ENCODE measurements at regions not wholly inside any gene's neighbourhood (a gene's known extent, or its start where the extent isn't known, plus 50 kb on each side); places are given as distances from the start of the nearest gene placed in this dataset.
"Not testable (repeated sequence)": the region's sequence is repeated elsewhere in the genome, so short reads cannot be mapped to it uniquely, and the experiment has no call there.

DNA sequence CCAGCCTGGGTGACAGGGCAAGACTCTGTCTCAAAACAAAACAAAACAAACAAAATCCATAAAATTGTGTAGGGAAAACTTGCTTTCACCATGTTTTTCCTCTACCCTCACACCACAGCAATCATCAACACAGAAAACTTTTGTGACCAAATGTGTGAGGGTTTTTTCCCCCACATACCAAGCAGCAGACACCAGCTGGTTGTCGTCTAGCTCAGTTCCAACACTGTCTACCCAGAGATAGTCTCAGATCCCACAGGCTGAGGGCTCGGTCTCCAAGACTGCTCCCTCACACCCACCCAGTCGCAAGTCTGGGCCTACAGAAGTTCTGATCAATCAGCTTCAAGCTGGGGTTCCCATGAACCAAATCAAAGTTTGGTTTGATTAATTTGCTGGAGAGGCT lies 322.4 kb upstream of the MAGI2 start:
- no peak for DNase-seq

DNA sequence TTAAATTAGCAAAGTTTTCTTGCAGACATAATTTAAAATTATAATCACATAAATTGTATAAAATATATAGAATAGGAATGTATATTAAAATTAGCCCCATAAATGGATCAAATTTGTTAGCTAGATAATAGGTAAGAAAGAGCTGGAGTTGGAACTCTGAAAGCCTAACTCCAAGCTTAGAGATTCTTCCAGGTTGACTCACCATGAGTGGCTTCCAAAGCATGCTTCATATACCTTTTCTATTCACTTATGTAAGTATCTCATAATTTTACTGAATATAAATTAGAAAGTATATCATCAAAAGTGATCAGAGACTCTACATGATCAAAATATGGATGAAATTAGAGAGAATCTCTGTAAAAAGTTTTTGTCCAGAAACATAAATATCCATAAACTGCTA lies 320.7 kb upstream of the MAGI2 start:
- no peak for DNase-seq

DNA sequence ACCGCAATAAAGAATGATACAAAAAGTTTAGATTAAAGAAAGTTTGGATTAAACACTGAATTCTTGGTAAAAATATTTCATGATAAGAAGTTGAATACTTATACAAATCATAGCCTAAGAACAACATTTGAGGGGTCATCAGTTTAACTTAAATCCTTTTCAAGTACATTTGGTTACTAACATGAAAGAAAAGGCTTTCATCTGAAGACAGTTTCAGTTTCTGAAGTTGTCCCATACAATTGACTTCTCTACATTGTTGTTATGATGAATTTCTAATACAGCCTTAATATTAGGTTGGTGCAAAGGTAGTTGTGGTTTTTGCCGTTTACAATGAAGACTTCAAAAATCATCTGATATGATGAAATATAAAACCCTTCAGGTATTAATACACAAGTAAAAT lies 317.5 kb upstream of the MAGI2 start:
- DNase-seq = no peak

DNA sequence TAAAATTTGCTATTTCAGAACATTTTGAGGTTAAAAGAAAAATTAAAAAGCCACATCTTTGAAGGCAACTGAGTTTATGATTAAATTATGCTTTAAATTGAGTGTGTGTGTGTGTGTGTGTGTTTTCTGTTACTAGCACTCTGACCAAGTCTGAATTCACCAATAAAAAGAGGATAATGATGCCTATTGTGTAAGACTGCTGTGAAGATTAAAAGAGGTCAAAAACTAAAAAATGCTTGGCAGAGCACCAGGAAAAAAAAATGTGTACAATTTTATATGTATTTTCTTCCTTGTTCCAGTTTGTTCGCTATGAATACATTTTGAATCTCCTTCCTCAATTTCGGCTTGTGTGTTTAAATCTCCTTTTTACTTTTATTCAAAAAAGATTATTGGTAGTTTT lies 316.6 kb upstream of the MAGI2 start:
- no peak for DNase-seq

DNA sequence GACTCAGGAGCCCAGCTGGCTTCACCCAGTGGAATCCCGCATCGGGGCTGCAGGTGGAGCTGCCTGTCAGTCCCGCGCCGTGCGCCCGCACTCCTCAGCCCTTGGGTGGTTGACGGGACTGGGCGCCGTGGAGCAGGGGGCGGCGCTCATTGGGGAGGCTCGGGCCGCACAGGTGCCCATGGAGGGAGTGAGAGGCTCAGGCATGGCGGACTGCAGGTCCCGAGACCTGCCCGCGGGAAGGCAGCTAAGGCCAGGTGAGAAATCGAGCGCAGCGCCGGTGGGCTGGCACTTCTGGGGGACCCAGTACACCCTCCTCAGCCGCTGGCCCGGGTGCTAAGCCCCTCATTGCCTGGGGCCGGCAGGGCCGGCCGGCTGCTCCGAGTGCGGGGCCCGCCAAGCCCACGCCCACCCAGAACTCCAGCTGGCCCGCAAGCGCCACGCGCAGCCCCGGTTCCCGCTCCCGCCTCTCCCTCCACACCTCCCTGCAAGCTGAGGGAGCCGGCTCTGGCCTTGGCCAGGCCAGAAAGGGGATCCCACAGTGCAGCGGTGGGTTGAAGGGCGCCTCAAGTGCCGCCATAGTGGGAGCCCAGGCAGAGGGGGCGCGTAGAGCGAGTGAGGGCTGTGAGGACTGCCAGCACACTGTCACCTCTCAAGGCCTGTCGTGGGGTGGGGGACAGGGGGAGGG lies 314.6 kb upstream of the MAGI2 start:
- DNase-seq = not testable (repeated sequence)

DNA sequence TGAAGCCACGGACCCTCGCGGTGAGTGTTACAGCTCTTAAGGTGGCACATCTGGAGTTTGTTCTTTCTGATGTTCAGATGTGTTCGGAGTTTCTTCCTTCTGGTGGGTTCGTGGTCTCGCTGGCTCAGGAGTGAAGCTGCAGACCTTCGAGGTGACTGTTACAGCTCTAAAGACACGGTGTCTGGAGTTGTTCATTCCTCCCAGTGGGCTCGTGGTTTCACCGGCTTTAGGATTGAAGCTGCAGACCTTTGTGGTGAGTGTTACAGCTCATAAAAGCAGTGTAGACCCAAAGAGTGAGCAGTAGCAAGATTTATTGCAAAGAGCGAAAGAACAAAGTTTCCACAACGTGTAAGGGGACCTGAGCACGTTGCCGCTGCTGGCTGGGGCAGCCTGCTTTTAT lies 313.7 kb upstream of the MAGI2 start:
- DNase-seq = not testable (repeated sequence)

DNA sequence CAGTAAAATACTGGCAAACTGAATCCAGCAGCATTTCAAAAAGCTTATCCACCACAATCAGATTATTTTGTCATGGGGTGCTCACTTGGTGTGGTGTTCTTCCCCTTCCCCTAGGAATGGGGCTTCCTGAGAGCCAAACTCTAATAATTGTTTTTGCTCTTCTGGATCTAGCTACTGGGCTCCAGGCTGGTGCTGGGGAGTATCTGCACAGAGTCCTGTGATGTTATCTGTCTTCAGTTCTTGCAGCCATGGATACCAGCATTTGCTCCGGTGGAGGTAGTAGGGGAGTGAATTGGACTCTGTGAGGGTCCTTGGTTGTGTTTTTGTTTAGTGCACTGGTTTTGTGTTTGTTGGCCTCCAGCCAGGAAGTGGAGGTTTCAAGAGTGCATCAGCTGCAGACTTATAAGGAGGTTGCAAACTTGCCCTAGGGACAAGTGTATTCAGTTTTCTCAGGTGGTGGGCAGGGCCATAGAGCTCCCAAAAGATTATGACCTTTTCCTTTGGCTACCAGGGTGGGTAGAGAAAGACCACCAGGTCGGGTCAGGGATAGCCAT lies 308.5 kb upstream of the MAGI2 start:
- no peak for DNase-seq

DNA sequence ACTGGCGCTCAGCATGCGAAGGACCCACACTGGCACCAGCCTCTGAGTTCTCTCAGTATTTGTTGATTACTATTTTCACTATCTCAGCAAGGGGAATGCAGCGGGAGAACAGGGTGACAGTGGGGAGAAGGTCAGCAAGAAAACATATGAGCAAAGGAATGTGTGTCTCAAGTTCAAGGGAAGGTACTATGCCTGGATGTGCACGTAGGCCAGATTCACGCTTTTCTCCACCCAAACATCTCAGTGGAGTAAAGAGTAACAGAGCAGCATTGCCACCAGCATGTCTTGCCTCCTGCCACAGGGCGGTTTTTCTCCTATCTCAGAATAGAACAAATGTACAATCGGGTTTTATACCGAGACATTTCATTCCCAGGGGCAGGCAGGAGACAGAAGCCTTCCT lies 297.5 kb upstream of the MAGI2 start:
- not testable (repeated sequence) for DNase-seq

DNA sequence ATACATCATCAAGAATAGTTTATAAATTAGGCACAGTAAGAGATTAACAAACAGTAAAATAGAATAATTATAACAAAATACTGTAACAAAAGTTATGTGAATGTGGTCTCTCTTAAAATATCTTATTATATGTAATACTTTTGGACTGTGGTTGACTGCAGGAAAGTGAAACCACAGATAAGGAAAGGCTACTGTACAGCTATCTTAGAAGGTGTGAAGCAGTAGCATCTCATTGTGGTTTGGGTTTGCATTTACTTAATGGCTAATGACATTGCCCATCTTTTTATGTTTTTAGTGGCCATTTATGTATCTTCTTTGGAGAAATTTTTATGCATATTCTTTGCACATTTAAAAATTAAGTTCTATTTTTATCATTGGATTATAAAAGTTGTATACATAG lies 296.4 kb upstream of the MAGI2 start:
- DNase-seq = no peak

DNA sequence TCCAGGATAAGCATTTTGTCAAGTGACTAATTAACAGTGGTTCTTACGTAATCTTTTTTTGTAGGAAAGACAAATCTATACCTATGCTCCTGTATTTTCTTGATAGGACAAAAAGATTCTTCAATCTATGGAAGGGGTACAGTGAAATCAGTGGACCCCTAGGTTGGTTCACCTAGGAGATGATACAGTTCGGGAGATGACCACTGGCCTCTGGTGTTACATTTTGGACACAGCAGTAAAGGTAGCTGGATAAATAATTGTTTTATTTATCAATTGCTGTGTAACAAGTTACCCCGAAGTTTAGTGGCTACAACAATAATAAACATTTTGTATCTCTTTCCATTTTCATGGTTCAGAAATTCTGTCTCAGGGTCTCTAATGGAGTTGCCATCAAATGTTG lies 288.2 kb upstream of the MAGI2 start:
- DNase-seq = no peak

DNA sequence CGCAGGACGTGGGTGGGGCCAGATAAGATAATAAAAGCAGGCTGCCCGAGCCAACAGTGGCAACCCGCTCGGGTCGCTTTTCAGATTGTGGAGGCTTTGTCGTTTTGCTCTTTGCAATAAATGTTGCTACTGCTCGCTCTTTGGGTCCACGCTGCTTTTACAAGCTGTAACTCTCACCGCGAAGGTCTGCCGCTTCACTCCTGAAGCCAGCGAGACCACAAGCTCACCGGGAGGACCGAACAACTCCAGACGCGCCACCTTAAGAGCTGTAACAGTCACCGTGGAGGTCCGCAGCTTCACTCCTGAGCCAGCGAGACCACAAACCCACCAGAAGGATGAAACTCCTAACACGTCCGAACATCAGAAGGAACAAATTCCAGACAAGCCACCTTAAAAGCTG lies 286.6 kb upstream of the MAGI2 start:
- no peak for DNase-seq

DNA sequence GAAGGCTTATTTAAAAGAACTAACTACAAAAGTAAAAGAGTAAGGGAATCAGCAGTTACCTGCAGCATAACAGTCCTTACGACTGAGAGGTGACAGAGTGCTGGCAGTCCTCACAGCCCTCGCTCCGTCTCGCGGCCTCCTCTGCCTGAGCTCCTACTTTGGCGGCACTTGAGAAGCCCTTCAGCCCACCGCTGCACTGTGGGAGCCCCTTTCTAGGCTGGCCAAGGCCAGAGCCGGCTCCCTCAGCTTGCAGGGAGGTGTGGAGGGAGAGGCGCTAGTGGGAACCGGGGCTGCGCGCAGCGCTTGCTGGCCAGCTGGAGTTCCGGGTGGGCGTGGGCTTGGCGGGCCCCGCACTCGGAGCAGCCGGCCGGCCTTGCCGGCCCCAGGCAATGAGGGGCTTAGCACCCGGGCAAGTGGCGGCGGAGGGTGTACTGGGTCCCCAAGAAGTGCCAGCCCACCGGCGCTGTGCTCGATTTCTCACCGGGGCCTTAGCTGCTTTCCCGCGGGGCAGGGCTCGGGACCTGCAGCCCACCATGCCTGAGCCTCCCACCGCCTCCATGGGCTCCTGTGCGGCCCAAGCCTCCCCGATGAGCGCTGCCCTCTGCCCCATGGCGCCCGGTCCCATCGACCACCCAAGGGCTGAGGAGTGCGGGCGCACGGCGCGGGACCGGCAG lies 285.7 kb upstream of the MAGI2 start:
- DNase-seq = not testable (repeated sequence)

DNA sequence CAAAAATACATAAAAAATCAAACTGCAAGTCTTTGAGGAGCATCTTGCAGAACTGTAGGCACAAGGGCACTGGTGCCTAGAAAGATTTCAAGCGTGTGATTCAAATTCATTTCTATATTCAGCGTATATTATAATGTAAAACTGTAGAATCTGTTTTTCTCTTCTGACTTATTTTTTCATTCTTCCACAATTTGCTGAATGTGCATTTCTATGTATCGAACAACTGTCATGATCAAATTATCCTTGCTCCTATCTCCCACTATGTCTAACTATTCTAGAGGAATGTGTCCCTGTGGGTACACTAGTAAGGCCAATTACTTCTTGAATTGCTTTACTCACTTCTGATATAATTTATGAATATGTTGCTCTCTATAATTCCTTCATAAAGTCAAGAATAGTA lies 283.0 kb upstream of the MAGI2 start:
- no peak for DNase-seq

DNA sequence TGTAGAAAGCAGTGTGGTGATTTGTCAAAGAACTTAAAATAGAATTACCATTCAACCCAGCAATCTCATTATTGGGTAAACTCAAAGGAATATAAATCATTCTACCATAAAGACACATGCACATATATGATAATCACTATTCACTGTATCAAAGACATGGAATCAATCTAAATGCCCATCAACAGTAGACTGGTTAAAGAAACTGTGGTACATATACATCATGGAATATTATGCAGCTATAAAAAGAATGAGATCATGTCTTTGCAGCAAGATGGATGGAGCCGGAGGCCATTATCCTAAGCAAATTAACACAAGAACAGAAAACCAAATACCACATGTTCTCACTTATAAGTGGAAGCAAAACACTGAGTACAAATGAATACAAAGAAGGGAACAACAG lies 281.5 kb upstream of the MAGI2 start:
- DNase-seq = no peak

DNA sequence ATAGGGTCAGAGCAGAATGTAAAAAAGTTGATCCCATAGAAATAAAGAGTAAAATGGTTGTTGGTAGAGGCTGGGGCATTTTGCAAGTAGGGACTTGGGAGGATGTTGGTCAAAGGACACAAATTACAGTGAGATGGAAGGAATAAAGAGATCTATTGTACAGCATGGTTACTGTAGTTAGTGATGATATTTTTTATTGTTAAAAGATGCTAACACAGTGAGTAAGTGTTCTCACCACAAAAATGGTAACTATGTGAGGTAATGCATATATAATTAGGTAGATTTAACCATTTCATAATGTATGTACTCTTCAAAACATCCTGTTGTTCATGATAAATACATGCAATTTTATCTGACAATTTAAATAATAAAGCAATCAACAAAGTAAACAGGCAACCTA lies 280.7 kb upstream of the MAGI2 start:
- DNase-seq = no peak

DNA sequence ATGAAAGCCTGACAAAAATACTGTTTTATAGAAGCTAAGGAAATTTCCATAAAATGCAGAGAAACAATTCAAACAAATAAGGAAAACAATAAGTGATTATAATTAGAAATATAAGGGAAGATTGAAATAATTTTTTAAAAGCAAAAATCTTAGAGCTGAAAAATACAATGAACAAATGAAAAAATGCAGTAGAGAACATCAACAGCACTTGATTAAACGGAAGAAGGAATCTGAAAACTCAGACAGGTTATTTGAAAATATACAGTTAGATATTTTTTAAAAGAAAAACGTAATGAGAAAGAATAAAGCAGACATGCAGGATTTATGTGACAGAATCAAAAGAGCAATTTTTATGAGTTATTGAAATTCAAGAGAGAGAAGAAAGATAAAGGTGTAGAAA lies 279.1 kb upstream of the MAGI2 start:
- DNase-seq = no peak

DNA sequence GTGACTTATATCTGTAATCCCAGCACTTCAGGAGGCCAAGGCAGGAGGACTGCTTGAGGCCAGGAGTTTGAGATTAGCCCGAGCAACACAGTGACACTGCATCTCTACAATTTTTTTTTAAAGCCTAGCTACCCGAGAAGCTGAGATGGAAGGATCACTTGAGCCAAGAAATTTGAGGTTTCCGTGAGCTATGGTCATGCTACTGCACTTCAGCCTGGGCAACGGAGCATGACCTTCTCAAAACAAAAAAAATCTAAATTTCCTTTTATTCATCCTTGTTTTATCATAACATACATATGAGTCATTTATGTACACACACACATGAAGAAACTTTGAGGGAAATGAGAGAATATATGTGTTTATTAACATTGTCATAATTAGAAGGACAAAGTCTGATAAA lies 277.5 kb upstream of the MAGI2 start:
- DNase-seq = no peak

DNA sequence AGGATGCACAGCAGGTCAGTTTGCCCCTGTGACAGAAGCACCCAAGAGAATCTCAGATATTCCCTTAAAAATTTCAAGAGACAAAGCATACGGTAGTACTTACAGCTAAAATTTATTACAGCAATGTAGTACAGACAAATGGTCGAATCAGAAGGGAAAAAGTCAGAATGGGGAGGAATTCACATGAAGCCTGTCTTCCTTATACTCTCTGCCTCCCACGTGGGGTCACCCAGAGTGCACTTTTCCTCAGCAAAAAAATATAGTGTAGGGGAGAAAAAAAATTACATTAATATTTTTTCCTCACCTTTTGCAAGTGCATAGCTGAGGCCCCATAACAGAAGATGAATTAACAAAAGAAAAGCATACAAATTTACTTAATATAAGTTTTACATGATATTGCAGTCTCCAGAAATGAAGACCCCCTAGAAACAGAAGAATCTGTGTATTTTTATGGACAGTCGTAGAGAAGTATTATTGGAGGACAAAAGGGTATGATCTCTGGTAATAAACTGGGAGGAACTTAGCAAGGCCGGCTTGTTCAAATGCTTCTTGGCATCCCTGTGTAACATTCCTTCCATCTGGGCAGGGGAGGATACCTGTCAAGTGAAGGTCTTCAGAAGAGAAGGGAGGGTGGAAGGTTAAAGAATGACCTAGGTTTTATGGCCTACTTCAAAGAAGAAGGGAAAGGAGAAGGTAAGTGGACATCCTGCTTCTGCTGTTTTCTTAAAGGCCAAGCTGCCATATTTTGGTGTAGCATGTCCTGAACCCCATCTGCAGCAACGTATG lies 270.6 kb upstream of the MAGI2 start:
- no peak for DNase-seq

DNA sequence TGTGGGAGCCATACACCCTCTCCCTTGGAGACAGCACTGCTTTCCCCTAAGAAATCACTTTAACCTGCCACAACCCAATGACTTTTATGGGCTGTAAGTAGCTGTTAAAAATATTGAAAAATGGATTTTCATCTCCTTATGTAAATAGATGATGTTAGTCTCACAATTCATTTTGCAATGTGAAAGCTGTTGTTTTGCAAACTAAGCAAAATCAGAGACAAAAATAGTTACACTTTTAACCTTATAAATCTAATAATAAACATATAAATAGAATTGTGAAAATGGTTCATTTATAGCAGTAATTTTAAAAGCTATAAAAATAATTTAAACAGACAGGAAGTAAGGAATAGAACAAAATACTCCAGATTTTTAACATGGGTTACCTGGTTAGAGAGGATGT lies 268.8 kb upstream of the MAGI2 start:
- no peak for DNase-seq

DNA sequence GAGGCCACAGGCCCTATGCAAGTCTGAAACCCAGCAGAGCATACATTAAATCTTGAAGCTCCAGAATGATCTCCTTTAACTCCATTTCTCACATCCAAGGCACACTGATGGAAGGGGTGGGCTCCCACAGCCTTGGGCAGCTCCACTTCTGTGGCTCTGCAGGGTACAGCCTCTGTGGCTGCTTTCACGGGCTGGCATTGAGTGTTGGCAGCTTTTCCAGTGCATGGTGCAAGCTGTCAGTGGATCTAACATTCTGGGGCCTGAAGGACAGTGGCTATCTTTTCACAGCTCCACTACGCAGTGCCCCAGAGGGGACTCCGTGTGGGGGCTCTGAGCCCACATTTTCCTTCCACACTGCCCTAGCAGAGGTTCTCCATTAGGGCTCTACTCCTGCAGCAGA lies 265.7 kb upstream of the MAGI2 start:
- no peak for DNase-seq

DNA sequence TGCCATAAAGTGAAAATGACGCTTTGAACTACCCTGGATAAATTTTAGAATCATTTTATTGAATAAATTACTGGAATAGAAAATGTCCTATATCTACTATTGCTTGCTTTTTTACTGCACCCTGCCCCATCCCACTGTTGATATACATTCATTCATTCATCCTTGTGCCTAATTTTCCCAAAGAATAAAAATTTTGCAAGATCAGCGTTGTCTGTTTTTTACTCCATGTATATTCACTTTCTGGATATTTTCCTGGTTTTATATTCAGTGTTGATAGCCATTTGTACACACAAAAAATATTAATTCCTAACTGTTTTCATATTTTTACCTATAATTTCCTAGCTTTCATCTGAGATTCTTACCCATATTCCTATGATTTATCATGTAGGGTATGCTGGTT lies 262.9 kb upstream of the MAGI2 start:
- DNase-seq = no peak

DNA sequence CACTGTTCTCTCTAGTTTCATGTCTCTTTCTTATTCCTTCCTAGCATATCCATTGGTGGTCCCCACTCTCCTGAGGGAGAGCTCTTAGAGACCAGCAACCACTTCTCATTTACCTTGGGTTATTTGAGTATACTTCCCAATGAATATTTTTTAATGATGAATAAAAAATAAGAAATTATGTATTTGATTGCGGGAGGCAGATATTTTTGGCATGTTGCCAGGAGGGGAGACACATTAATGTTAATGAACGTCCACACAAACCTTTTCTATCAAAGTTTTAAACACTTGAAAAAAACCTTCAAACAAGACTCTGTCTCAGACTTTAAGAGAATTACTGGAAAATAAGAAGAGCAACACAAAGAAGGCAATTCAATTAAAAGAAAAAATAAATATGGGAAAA lies 260.6 kb upstream of the MAGI2 start:
- no peak for DNase-seq

DNA sequence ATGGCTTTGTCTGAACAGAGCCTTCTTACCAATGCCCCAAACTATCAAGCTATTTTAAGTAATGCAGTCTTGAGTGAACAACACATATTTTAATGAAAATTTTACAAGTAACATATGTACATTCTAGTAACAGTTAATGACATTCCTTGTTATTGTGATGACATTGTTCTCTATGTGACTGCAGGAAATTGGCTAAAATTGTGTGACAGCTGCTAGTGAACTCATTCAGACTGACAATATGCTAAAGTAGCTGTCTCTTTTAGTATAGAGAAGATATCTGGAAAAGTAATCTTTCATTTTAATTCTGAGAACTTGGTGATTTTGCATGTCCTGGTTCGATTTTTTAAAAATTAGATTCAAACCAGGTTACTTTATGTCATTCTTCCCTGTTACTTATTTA lies 259.8 kb upstream of the MAGI2 start:
- no peak for DNase-seq

DNA sequence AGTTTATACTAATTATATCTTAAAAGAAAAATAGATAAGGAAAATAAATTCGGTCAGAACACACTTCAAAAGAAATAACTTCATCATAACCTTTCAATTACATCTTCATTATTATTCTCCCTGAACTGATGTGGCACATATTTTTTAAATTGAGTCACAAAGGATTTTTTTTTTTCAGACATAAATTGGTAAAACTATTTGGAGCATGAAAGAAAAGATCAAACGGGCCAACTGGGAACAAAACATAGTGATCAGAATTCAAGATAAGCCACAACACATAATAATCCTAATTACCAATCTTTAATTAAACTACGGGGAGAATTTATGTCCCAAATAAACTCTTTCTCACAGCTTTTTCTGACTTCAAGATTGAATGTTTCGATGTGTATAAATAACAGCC lies 258.2 kb upstream of the MAGI2 start:
- DNase-seq = no peak
